ENCODE measurements at regions not wholly inside any gene's neighbourhood (a gene's known extent, or its start where the extent isn't known, plus 50 kb on each side); places are given as distances from the start of the nearest gene placed in this dataset.
"Not testable (repeated sequence)": the region's sequence is repeated elsewhere in the genome, so short reads cannot be mapped to it uniquely, and the experiment has no call there.

- Histone ChIP-seq H3K9me3 (0 out of 2 replicates have a peak, but pooled peaks cover 4% of the 10 kb centered on the region), H3K27me3 (no peaks in the 10 kb centered on the region; the same call in none of the 2 replicates), H3K36me3 (no peaks in the 10 kb centered on the region), H3K4me3 (no peak overlapping the region)
- DNase-seq, result no peak
Measured at GRCh38 chr18:79590191-79591031, 89.2 kb upstream of the CTDP1 start.

GRCh38 chr18:79591032-79591308, 88.6 kb upstream of the CTDP1 start:
- Histone ChIP-seq H3K36me3 (no peaks in the 10 kb centered on the region), H3K27me3 (peaks cover 4% of the 10 kb centered on the region), H3K4me3 (no peak overlapping the region), H3K9me3 (0 out of 2 replicates have a peak, but pooled peaks cover 4% of the 10 kb centered on the region)
- no peak for DNase-seq

GRCh38 chr18:79592684-79593083, 86.9 kb upstream of the CTDP1 start:
- not testable (repeated sequence) for H3K9me3 ChIP-seq

GRCh38 chr18:79595876-79596374, 83.7 kb upstream of the CTDP1 start:
- Histone ChIP-seq H3K9me3 (0 out of 2 replicates have a peak, but pooled peaks cover 4% of the 10 kb centered on the region), H3K4me3 (no peak overlapping the region), H3K36me3 (no peaks in the 10 kb centered on the region), H3K27me3 (peaks cover 6% of the 10 kb centered on the region)
- DNase-seq, result no peak

More at GRCh38 chr18:79592684-79593083, 86.9 kb upstream of the CTDP1 start:
- not testable (repeated sequence) for H3K4me3 ChIP-seq, DNase-seq, H3K27me3 ChIP-seq, H3K36me3 ChIP-seq

- no peak overlapping the region for H3K4me3 ChIP-seq
- H3K27me3 ChIP-seq, result peaks cover 6% of the 10 kb centered on the region
- no peak for DNase-seq
- H3K36me3 ChIP-seq, result no peaks in the 10 kb centered on the region
- H3K9me3 ChIP-seq, result 0 out of 2 replicates have a peak, but pooled peaks cover 4% of the 10 kb centered on the region
Measured at GRCh38 chr18:79596446-79597175, 83.0 kb upstream of the CTDP1 start.

GRCh38 chr18:79597176-79597830, 82.3 kb upstream of the CTDP1 start:
- H3K36me3 ChIP-seq, result no peaks in the 10 kb centered on the region
- H3K4me3 ChIP-seq, result no peak overlapping the region
- peaks cover 6% of the 10 kb centered on the region for H3K27me3 ChIP-seq
- H3K9me3 ChIP-seq, result 0 out of 2 replicates have a peak, but pooled peaks cover 4% of the 10 kb centered on the region
- DNase-seq, result no peak

GRCh38 chr18:79597831-79598632, 81.6 kb upstream of the CTDP1 start:
- 0 out of 2 replicates have a peak, but pooled peaks cover 4% of the 10 kb centered on the region for H3K9me3 ChIP-seq
- DNase-seq, result no peak
- H3K27me3 ChIP-seq, result peaks cover 6% of the 10 kb centered on the region
- H3K36me3 ChIP-seq, result no peaks in the 10 kb centered on the region
- no peak overlapping the region for H3K4me3 ChIP-seq

- DNase-seq, result no peak
- H3K9me3 ChIP-seq, result no peaks in the 10 kb centered on the region
- H3K36me3 ChIP-seq, result no peaks in the 10 kb centered on the region
- peaks cover 6% of the 10 kb centered on the region for H3K27me3 ChIP-seq
- H3K4me3 ChIP-seq, result no peak overlapping the region
Measured at GRCh38 chr18:79598633-79599175, 80.9 kb upstream of the CTDP1 start.

GRCh38 chr18:79599441-79599931, 80.1 kb upstream of the CTDP1 start:
- peaks cover 6% of the 10 kb centered on the region for H3K27me3 ChIP-seq
- no peaks in the 10 kb centered on the region for H3K36me3 ChIP-seq
- H3K4me3 ChIP-seq, result no peak overlapping the region
- DNase-seq, result peak; percentile 76
- H3K9me3 ChIP-seq, result no peaks in the 10 kb centered on the region

GRCh38 chr18:79600141-79600540, 79.5 kb upstream of the CTDP1 start:
- Histone ChIP-seq H3K4me3 (no peak overlapping the region), H3K27me3 (peaks cover 6% of the 10 kb centered on the region)

GRCh38 chr18:79600596-79600995, 79.0 kb upstream of the CTDP1 start:
- Histone ChIP-seq H3K9me3 (no peaks in the 10 kb centered on the region), H3K36me3 (no peaks in the 10 kb centered on the region)
- no peak for DNase-seq

More at GRCh38 chr18:79600141-79600540, 79.5 kb upstream of the CTDP1 start:
- H3K9me3 ChIP-seq, result no peaks in the 10 kb centered on the region
- H3K36me3 ChIP-seq, result no peaks in the 10 kb centered on the region
- no peak for DNase-seq

GRCh38 chr18:79601234-79601633, 78.4 kb upstream of the CTDP1 start:
- H3K36me3 ChIP-seq, result no peaks in the 10 kb centered on the region
- no peak for DNase-seq
- H3K27me3 ChIP-seq, result peaks cover under 1% of the 10 kb centered on the region; the same call in 1 of the 2 replicates
- no peak overlapping the region for H3K4me3 ChIP-seq
- no peaks in the 10 kb centered on the region for H3K9me3 ChIP-seq

More at GRCh38 chr18:79600596-79600995, 79.0 kb upstream of the CTDP1 start:
- no peak overlapping the region for H3K4me3 ChIP-seq
- peaks cover 5% of the 10 kb centered on the region for H3K27me3 ChIP-seq

GRCh38 chr18:79603321-79604204, 76.0 kb upstream of the CTDP1 start:
- no peak for DNase-seq
- H3K4me3 ChIP-seq, result no peak overlapping the region
- no peaks in the 10 kb centered on the region for H3K9me3 ChIP-seq
- no peaks in the 10 kb centered on the region for H3K36me3 ChIP-seq
- no peaks in the 10 kb centered on the region for H3K27me3 ChIP-seq

GRCh38 chr18:79604205-79604912, 75.2 kb upstream of the CTDP1 start:
- Histone ChIP-seq H3K36me3 (no peaks in the 10 kb centered on the region), H3K9me3 (no peaks in the 10 kb centered on the region), H3K27me3 (no peaks in the 10 kb centered on the region), H3K4me3 (no peak overlapping the region)
- DNase-seq, result no peak

All from MG63 (cell line).